ENCODE measurements at regions not wholly inside any gene's neighbourhood (a gene's known extent, or its start where the extent isn't known, plus 50 kb on each side); places are given as distances from the start of the nearest gene placed in this dataset.

GRCh38 chr16:56140645-56141044 is 50.6 kb upstream of the GNAO1 start:
- no peak for DNase-seq

- DNase-seq, result no peak
Observed at GRCh38 chr16:56137269-56137668, 54.0 kb upstream of the GNAO1 start.

- no peak for DNase-seq
Observed at GRCh38 chr16:56136256-56136655, 55.0 kb upstream of the GNAO1 start.

GRCh38 chr16:56134790-56135189 is 56.5 kb upstream of the GNAO1 start:
- DNase-seq, result no peak

GRCh38 chr16:56125922-56126321 is 65.4 kb upstream of the GNAO1 start:
- no peak for DNase-seq

- no peak for DNase-seq
Observed at GRCh38 chr16:56122251-56122650, 69.0 kb upstream of the GNAO1 start.

- no peak for DNase-seq
Observed at GRCh38 chr16:56121156-56121500, 70.2 kb upstream of the GNAO1 start.

- no peak for DNase-seq
Observed at GRCh38 chr16:56120447-56121155, 70.7 kb upstream of the GNAO1 start.

GRCh38 chr16:56119133-56119532 is 72.2 kb upstream of the GNAO1 start:
- DNase-seq, result no peak

GRCh38 chr16:56116577-56116964 is 74.7 kb upstream of the GNAO1 start:
- DNase-seq, result no peak

- no peak for DNase-seq
Observed at GRCh38 chr16:56115817-56116576, 75.3 kb upstream of the GNAO1 start.

GRCh38 chr16:56113223-56113622 is 78.1 kb upstream of the GNAO1 start:
- DNase-seq, result no peak

- no peak for DNase-seq
Observed at GRCh38 chr16:56111100-56111499, 80.2 kb upstream of the GNAO1 start.

- no peak for DNase-seq
Observed at GRCh38 chr16:56109994-56110393, 81.3 kb upstream of the GNAO1 start.

GRCh38 chr16:56109205-56109604 is 82.1 kb upstream of the GNAO1 start:
- no peak for DNase-seq

GRCh38 chr16:56108724-56109123 is 82.6 kb upstream of the GNAO1 start:
- peak; percentile 73 for DNase-seq

- peak; percentile 73 for DNase-seq
Observed at GRCh38 chr16:56108056-56108471, 83.2 kb upstream of the GNAO1 start.

GRCh38 chr16:56106527-56106926 is 84.8 kb upstream of the GNAO1 start:
- no peak for DNase-seq

- no peak for DNase-seq
Observed at GRCh38 chr16:56102906-56103305, 88.4 kb upstream of the GNAO1 start.

- peak; percentile 85 for DNase-seq
Observed at GRCh38 chr16:56102183-56102686, 89.1 kb upstream of the GNAO1 start.

GRCh38 chr16:56101480-56101879 is 89.8 kb upstream of the GNAO1 start:
- no peak for DNase-seq

- no peak for DNase-seq
Observed at GRCh38 chr16:56097306-56097705, 94.0 kb upstream of the GNAO1 start.

GRCh38 chr16:56094231-56094630 is 97.1 kb upstream of the GNAO1 start:
- no peak for DNase-seq

- no peak for DNase-seq
Observed at GRCh38 chr16:56093055-56093454, 98.2 kb upstream of the GNAO1 start.

GRCh38 chr16:56090076-56090475 is 101.2 kb upstream of the GNAO1 start:
- DNase-seq, result no peak

Data from NCI-H1092 (cell line).